GM12874 (cell line): ENCODE measurements at regions not wholly inside any gene's neighbourhood (a gene's known extent, or its start where the extent isn't known, plus 50 kb on each side); places are given as distances from the start of the nearest gene placed in this dataset.

Source experiments
- CTCF ChIP-seq: IDR thresholded peaks from 2 replicates; pipeline ENCODE4 v1.5.1; 2011; ENCODE audit warnings: low read depth, mild to moderate bottlenecking, control low read depth, low read length, moderate library complexity; ENCODE audit not compliant: insufficient read depth

GRCh38 chr10:81704596-81704995 lies 170.4 kb upstream of the NRG3 start:
- no peak for TF ChIP-seq CTCF

GRCh38 chr10:81708416-81708815 lies 166.6 kb upstream of the NRG3 start:
- TF ChIP-seq CTCF: no peak

GRCh38 chr10:81708929-81709328 lies 166.1 kb upstream of the NRG3 start:
- no peak for TF ChIP-seq CTCF

- no peak for TF ChIP-seq CTCF
Observed at GRCh38 chr10:81722399-81722798, 152.6 kb upstream of the NRG3 start.

- TF ChIP-seq CTCF: no peak
Observed at GRCh38 chr10:81724431-81724830, 150.6 kb upstream of the NRG3 start.

GRCh38 chr10:81725851-81726250 lies 149.1 kb upstream of the NRG3 start:
- TF ChIP-seq CTCF: no peak

GRCh38 chr10:81728692-81729091 lies 146.3 kb upstream of the NRG3 start:
- no peak for TF ChIP-seq CTCF

- no peak for TF ChIP-seq CTCF
Observed at GRCh38 chr10:81730891-81731290, 144.1 kb upstream of the NRG3 start.
